ENCODE measurements at regions not wholly inside any gene's neighbourhood (a gene's known extent, or its start where the extent isn't known, plus 50 kb on each side); places are given as distances from the start of the nearest gene placed in this dataset.

DNA sequence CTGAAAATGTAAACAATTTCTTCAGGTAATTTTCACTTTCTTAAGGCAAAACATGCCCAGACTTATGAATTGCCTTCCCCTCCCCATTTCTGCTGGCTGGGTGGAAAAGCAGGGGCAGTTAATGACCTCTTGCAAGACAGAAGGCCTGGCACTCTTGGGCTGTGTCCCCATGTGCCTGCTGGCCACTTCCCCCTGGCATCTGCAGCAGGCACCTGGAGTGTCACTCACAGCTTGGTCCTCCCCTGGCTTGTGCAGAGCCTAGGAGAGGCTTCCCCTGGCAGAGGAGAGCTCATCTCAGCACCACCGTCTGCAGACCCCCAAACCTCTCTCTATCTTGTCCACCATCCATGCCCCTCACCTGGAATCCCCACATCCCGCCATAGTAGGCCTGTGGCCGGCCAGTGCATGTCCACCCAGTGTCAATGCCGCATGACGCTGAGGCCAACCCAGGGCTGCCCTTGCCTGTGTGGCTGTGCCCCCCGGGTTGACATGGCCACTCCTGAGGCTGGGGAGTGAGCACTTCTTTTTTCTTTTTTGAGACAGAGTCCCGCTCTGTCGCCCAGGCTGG lies 83.5 kb upstream of the SLC22A23 start:
- Mint-ChIP-seq H3K36me3 (ENCODE audit: low read depth) (no peaks in the 10 kb centered on the region), H3K9me3 (peaks cover 4% of the 10 kb centered on the region), H3K4me1 (no peaks in the 10 kb centered on the region), H3K4me3 (no peak overlapping the region), H3K27me3 (ENCODE audit: low read depth) (no peaks in the 10 kb centered on the region), H3K27ac (ENCODE audit: unreplicated experiment) (no peak overlapping the region)
- TF ChIP-seq CTCF (conservative IDR thresholded peaks at IDR 0.05): no peak
- DNase-seq (ENCODE audit: low read depth, low spot score): no peak

DNA sequence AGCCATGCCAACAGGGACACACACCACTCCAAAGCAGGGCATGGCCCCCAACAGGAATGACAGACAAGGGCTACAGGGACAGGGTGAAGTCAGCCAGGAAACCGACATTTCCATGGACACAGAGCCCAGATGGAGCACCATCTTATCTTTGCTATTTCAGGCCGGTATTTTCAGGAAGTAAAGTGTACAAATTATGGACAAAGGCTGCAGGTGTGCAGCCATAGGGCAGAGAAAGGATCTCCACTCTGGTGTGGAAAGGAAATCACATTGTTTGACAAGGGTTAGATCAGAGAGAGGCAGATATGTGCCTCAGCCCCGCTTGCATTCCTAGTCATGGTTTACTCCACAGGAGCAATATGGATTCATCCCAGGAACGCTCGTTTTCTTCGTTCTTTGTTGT lies 81.7 kb upstream of the SLC22A23 start:
- Mint-ChIP-seq H3K36me3 (ENCODE audit: low read depth) (no peaks in the 10 kb centered on the region), H3K4me1 (no peaks in the 10 kb centered on the region), H3K9me3 (peaks cover 1% of the 10 kb centered on the region), H3K27me3 (ENCODE audit: low read depth) (no peaks in the 10 kb centered on the region), H3K4me3 (no peak overlapping the region), H3K27ac (ENCODE audit: unreplicated experiment) (no peak overlapping the region)
- DNase-seq (ENCODE audit: low read depth, low spot score): no peak
- no peak for TF ChIP-seq CTCF (conservative IDR thresholded peaks at IDR 0.05)

DNA sequence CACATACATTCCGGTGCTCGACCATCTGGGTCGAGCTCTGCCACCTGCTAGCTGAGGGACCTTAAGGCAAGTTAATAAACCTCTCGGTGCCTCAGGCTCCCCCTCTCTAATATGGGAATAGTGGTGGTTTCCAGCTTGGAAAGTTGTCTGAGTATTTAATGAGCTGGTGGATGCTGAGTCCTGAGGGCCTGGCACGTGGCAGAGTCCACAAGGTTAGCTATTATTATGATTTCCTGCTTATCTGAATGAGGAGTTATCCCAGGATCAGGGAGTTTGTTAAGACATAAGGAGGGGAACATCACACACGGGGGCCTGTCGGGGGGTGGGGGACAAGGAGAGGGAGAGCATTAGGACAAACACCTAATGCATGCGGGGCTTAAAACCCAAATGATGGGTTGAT lies 80.1 kb upstream of the SLC22A23 start:
- no peak overlapping the region for H3K4me3 Mint-ChIP-seq
- H3K9me3 Mint-ChIP-seq: no peaks in the 10 kb centered on the region
- no peak for TF ChIP-seq CTCF (conservative IDR thresholded peaks at IDR 0.05)
- no peak for DNase-seq (ENCODE audit: low read depth, low spot score)
- no peak overlapping the region for H3K27ac Mint-ChIP-seq (ENCODE audit: unreplicated experiment)
- H3K36me3 Mint-ChIP-seq (ENCODE audit: low read depth): no peaks in the 10 kb centered on the region
- H3K27me3 Mint-ChIP-seq (ENCODE audit: low read depth): no peaks in the 10 kb centered on the region
- H3K4me1 Mint-ChIP-seq: no peaks in the 10 kb centered on the region

DNA sequence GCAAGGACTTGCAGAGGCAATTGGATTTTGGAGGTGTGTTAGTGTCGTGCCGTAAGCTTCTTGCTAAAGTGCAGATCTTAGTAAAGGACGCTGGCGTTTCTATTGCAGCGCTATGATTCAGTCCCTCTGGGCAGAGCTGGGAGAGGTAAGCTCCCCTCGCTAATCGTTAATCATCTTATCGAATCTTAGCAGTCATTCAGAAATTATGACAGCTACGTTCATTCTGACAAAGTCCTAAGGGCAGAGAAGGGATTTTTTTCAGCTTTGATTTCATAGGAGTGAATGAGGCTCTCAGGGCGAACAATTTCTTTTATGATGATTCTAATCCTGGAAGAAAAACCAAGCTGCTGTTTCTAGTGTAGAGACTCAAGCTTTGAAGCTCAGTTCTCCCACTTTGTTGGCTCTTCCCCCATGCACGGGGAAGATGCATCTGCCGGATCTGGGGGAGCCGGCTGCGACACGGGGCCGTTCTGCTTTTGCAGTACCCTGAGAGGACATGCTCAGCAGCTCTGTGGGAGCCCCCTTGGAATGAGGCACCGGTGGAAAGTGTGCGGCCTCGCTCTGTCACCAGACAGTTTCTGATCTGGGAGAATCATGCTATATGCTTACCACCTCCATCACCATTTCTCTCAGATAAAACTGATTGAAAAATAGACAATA lies 79.1 kb upstream of the SLC22A23 start:
- H3K4me1 Mint-ChIP-seq: no peaks in the 10 kb centered on the region
- no peak overlapping the region for H3K27ac Mint-ChIP-seq (ENCODE audit: unreplicated experiment)
- DNase-seq (ENCODE audit: low read depth, low spot score): no peak
- H3K4me3 Mint-ChIP-seq: no peak overlapping the region
- no peak for TF ChIP-seq CTCF (conservative IDR thresholded peaks at IDR 0.05)
- H3K36me3 Mint-ChIP-seq (ENCODE audit: low read depth): no peaks in the 10 kb centered on the region
- H3K9me3 Mint-ChIP-seq: no peaks in the 10 kb centered on the region
- H3K27me3 Mint-ChIP-seq (ENCODE audit: low read depth): no peaks in the 10 kb centered on the region

GRCh38 chr6:3535033-3535775 lies 78.4 kb upstream of the SLC22A23 start:
- H3K27me3 Mint-ChIP-seq (ENCODE audit: low read depth): no peaks in the 10 kb centered on the region
- TF ChIP-seq CTCF (conservative IDR thresholded peaks at IDR 0.05): no peak
- no peaks in the 10 kb centered on the region for H3K36me3 Mint-ChIP-seq (ENCODE audit: low read depth)
- H3K4me3 Mint-ChIP-seq: no peak overlapping the region
- DNase-seq (ENCODE audit: low read depth, low spot score): no peak
- no peaks in the 10 kb centered on the region for H3K9me3 Mint-ChIP-seq
- no peaks in the 10 kb centered on the region for H3K4me1 Mint-ChIP-seq
- H3K27ac Mint-ChIP-seq (ENCODE audit: unreplicated experiment): no peak overlapping the region
